Spleen (tissue), 11 donors: ENCODE measurements at regions not wholly inside any gene's neighbourhood (a gene's known extent, or its start where the extent isn't known, plus 50 kb on each side); places are given as distances from the start of the nearest gene placed in this dataset.
"Not testable (repeated sequence)": the region's sequence is repeated elsewhere in the genome, so short reads cannot be mapped to it uniquely, and the experiment has no call there.

ENCODE experiments used
- DNase-seq: peaks from one replicate; pipeline ENCODE4 v3.0.0-alpha.2; 2020
- H3K27ac ChIP-seq, 8 donors: fragments of 200-600 bp; sonication (generic) in 7 of 8; 1 replicate in 4 of 8; 2 replicates in 4 of 8; pipeline versions ENCODE4 v1.5.0 to v1.8.0; 2016 to 2021; ENCODE audit warnings: inconsistent platforms in 4 of 8, mild to moderate bottlenecking in 4 of 8, moderate library complexity in 1 of 8
- H3K27me3 ChIP-seq, 7 donors: fragments of 200-600 bp; sonication (generic) in 6 of 7; replicated peaks in 1 of 7; 1 replicate in 4 of 7; 2 replicates in 3 of 7; pipeline versions ENCODE4 v1.5.0 to v1.8.0; 2016 to 2021; ENCODE audit warnings: inconsistent platforms in 3 of 7, mild to moderate bottlenecking in 1 of 7
- H3K36me3 ChIP-seq, 6 donors: fragments of 200-600 bp; sonication (generic) in 5 of 6; 1 replicate in 4 of 6; 2 replicates in 2 of 6; pipeline versions ENCODE4 v1.5.0 to v1.8.0; 2016 to 2021; ENCODE audit warnings: inconsistent platforms in 2 of 6
- H3K4me1 ChIP-seq, 6 donors: fragments of 200-600 bp; sonication (generic) in 5 of 6; 1 replicate in 3 of 6; 2 replicates in 3 of 6; pipeline versions ENCODE4 v1.5.0 to v1.8.0; 2016 to 2021; ENCODE audit warnings: inconsistent platforms in 3 of 6
- H3K4me3 ChIP-seq, 8 donors: fragments of 200-600 bp; sonication (generic) in 7 of 8; 1 replicate in 4 of 8; 2 replicates in 4 of 8; pipeline versions ENCODE4 v1.5.0 to v1.8.0; 2016 to 2021; ENCODE audit warnings: inconsistent platforms in 4 of 8, mild to moderate bottlenecking in 4 of 8, moderate library complexity in 2 of 8
- H3K9me3 ChIP-seq, 8 donors: fragments of 200-600 bp; sonication (generic) in 7 of 8; 1 replicate in 4 of 8; 2 replicates in 4 of 8; pipeline versions ENCODE4 v1.5.0 to v1.8.0; 2016 to 2021; ENCODE audit warnings: inconsistent platforms in 4 of 8
- POLR2A ChIP-seq, 3 donors: fragments of 450-650 bp; IDR thresholded peaks; one replicate each; pipeline ENCODE4 v1.5.1; 2017; ENCODE audit warnings: antibody characterized with exemption in 3 of 3, mild to moderate bottlenecking in 1 of 3
- POLR2AphosphoS5 ChIP-seq, 3 donors: sonication (generic); formaldehyde crosslinking; IDR thresholded peaks; one replicate each; pipeline ENCODE4 v1.5.1; 2017; ENCODE audit warnings: antibody characterized with exemption in 3 of 3
- WGBS, 5 donors: extraction: QIAGEN DNeasy Blood & Tissue Kit in 3 of 5; methylation state at CpG; one replicate each; pipeline versions ENCODE4 v1.1.5 to v1.1.7; 2013 to 2018; 5-methylcytosine and 5-hydroxymethylcytosine counted together
- intact Hi-C: fragments of 100-400 bp; cut with DNase I; formaldehyde crosslinking; loops from one replicate; pipeline ENCODE4 v1.15.0; 2023; ENCODE audit warnings: low total_unique reads
- TF ChIP-seq, protein P1 (sequence below), 11 experiments: fragments of 200-600 bp in 7 of 11; fragments of 450-650 bp in 4 of 11; sonication (generic) in 4 of 11; IDR thresholded peaks in 8 of 11; conservative IDR thresholded peaks in 3 of 11; 1 replicate in 7 of 11; 2 replicates in 4 of 11; pipeline versions ENCODE4 v1.4.0 to v1.8.0; 2016 to 2021; ENCODE audit warnings: antibody characterized with exemption in 11 of 11, inconsistent platforms in 4 of 11, mild to moderate bottlenecking in 1 of 11
- donor health status: healthy with polysubstance abuse.
- donor health status: DM: no; HTN: no; CAD: no; lungs with moderate emphysema.
- donor health status: DM: no; HTN: no; CAD: no.
- donor health status: Bipolar disorder and iron deficiency.
- donor health status: healthy.
- donor health status: DM: no; HTN: no; CAD: no.
- donor health status: DM: yes; HTN: yes; CAD: no.

DNA sequence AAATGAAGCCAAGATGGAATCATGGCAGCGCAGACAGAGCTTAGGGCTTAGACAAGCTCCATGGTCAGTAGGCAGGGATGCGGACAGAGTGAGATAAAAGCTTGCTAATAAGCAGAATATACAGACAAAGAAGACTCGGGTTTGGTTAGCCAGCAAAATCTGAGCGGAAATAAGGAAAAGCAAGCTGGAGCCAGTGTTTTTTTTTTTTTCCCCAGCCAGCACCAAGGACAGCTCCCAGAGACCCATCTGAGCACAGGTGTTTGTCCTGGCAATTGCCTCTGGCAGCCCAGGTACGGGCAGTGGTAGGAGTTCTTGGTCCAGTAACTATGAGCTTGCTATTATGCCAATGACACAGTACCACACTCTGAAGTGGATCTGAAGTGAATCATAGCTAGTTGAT, 187.6 kb downstream of the ADCYAP1 start:
- Histone ChIP-seq H3K36me3 (no peaks in the 10 kb centered on the region), H3K4me3 (no peak overlapping the region), H3K4me1 (no peaks in the 10 kb centered on the region), H3K27me3 (no peaks in the 10 kb centered on the region), H3K9me3 (peaks cover 0 to 41% (median 7%) of the 10 kb centered on the region in 8 donors), H3K27ac (no peak overlapping the region)
- intact Hi-C loops, result no loop called here
- no peak for DNase-seq
- no peak for TF ChIP-seq POLR2AphosphoS5 (IDR thresholded peaks at IDR 0.05)
- no peak for TF ChIP-seq POLR2A (IDR thresholded peaks at IDR 0.05)
- TF ChIP-seq, protein P1, sequence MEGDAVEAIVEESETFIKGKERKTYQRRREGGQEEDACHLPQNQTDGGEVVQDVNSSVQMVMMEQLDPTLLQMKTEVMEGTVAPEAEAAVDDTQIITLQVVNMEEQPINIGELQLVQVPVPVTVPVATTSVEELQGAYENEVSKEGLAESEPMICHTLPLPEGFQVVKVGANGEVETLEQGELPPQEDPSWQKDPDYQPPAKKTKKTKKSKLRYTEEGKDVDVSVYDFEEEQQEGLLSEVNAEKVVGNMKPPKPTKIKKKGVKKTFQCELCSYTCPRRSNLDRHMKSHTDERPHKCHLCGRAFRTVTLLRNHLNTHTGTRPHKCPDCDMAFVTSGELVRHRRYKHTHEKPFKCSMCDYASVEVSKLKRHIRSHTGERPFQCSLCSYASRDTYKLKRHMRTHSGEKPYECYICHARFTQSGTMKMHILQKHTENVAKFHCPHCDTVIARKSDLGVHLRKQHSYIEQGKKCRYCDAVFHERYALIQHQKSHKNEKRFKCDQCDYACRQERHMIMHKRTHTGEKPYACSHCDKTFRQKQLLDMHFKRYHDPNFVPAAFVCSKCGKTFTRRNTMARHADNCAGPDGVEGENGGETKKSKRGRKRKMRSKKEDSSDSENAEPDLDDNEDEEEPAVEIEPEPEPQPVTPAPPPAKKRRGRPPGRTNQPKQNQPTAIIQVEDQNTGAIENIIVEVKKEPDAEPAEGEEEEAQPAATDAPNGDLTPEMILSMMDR (IDR thresholded peaks at IDR 0.05 in 8 of 11, conservative IDR thresholded peaks at IDR 0.05 in 3 of 11), result no peak
- 73 to 82% (median 75%) methylated on average over 5 of the region's 5 CpGs for WGBS, 5 donors

DNA sequence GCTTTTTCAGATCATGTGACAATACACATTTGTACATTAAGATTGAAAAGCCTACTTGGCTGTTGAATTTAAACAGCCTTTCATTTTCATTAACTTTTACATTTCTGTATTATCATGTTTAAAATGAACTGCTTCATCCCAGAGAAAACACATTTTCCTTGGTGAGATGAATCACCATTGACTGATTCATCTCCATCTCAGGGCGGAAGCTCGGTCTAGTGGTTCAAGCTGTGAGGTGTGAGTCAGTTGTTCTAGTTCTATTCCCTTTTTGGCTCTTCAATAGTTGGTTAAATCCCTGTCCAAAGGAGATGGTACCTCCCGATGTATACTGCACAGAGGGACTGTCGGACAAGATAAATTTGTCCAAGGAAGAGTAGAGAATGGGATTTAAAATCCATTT, 189.7 kb downstream of the ADCYAP1 start:
- TF ChIP-seq POLR2A (IDR thresholded peaks at IDR 0.05) (no peak), POLR2AphosphoS5 (IDR thresholded peaks at IDR 0.05) (no peak)
- TF ChIP-seq, protein P1 (IDR thresholded peaks at IDR 0.05 in 8 of 11, conservative IDR thresholded peaks at IDR 0.05 in 3 of 11), result no peak

DNA sequence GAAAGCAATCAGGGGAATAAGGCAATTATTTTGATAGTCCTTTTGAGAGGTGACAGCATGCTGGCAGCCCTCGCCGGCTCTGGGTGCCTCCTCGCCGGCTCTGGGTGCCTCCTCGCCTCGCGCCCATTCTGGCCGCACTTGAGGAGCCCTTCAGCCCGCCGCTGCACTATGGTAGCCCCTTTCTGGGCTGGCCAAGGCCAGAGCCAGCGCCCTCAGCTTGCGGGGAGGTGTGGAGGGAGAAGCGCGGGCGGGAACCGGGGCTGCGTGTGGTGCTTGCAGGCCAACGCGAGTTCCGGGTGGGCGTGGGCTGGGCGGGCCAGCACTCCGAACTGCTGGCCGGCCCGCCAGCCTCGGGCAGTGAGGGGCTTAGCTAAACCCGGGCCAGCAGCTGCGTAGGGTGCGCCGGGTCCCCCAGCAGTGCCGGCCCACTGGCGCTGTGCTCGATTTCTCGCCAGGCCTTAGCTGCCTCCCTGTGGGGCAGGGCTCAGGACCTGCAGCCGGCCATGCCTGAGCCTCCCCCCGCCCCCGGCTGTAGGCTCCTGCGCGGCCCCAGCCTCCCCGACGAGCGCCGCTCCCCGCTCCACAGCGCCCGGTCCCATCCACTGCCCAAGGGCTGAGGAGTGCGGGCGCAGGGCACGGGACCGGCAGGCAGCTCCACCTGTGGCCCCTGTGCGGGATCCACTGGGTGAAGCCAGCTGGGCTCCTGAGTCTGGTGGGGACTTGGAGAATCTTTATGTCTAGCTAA, 193.5 kb downstream of the ADCYAP1 start:
- 91 to 97% (median 93%) methylated on average over 25 to 51 of the region's 51 CpGs for whole genome bisulfite sequencing, 5 donors
- H3K4me1 ChIP-seq, H3K4me3 ChIP-seq, DNase-seq, intact Hi-C loops, H3K27ac ChIP-seq, H3K27me3 ChIP-seq, H3K36me3 ChIP-seq: not testable (repeated sequence)
- peaks cover 0 to 26% (median 3%) of the 10 kb centered on the region in 8 donors for H3K9me3 ChIP-seq

More for the DNA sequence above, 189.7 kb downstream of the ADCYAP1 start:
- Histone ChIP-seq H3K9me3 (peaks cover 0 to 37% (median 3%) of the 10 kb centered on the region in 8 donors), H3K27me3 (no peaks in the 10 kb centered on the region), H3K27ac (no peak overlapping the region), H3K4me3 (no peak overlapping the region), H3K4me1 (no peaks in the 10 kb centered on the region), H3K36me3 (no peaks in the 10 kb centered on the region)
- 75 to 93% (median 88%) methylated on average over 4 of the region's 4 CpGs for WGBS, 5 donors
- intact Hi-C loops, result no loop called here
- no peak for DNase-seq

DNA sequence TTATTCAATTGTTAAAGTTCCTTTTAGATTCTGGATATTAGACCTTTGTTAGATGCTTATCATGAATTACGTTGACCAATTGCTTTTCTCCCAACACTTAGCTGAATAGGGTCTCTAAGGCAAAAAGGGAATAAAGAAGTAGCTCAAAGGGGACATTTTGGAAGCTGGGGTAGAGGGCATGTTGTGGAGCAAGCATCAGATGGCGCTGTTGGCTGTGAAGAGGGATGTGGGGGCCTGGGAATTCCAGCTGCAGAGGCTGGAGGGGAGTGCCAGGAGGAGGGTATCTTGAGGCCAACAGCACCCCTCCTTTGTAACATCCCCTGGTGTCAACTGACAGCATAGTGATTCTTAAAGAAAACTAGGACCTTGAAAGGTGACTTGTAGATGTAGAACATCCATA, 198.2 kb downstream of the ADCYAP1 start:
- no peaks in the 10 kb centered on the region for H3K4me1 ChIP-seq
- no peak overlapping the region for H3K4me3 ChIP-seq
- no peak for TF ChIP-seq POLR2AphosphoS5 (IDR thresholded peaks at IDR 0.05)
- TF ChIP-seq, protein P1 (IDR thresholded peaks at IDR 0.05 in 8 of 11, conservative IDR thresholded peaks at IDR 0.05 in 3 of 11), result no peak
- TF ChIP-seq POLR2A (IDR thresholded peaks at IDR 0.05), result no peak
- H3K27ac ChIP-seq, result no peak overlapping the region
- WGBS, 5 donors, result 48 to 69% (median 64%) methylated on average over 2 of the region's 2 CpGs
- no peaks in the 10 kb centered on the region for H3K36me3 ChIP-seq
- intact Hi-C loops, result no loop called here
- no peaks in the 10 kb centered on the region for H3K27me3 ChIP-seq
- peaks cover 0 to 22% (median 3%) of the 10 kb centered on the region in 8 donors for H3K9me3 ChIP-seq
- DNase-seq, result no peak
